Left lobe of liver (tissue), 2 donors: ENCODE measurements at regions not wholly inside any gene's neighbourhood (a gene's known extent, or its start where the extent isn't known, plus 50 kb on each side); places are given as distances from the start of the nearest gene placed in this dataset.
"Not testable (repeated sequence)": the region's sequence is repeated elsewhere in the genome, so short reads cannot be mapped to it uniquely, and the experiment has no call there.

Experiments used
- ATAC-seq: fragments of 200-7000 bp; cut with Tn5 transposase; one replicate; pipeline ENCODE4 v1.9.1; 2020; ENCODE audit warnings: mild to moderate bottlenecking, moderate library complexity
- DNase-seq: peaks from one replicate; pipeline ENCODE4 v3.0.0-alpha.2; 2020; ENCODE audit warnings: low spot score
- donor health status: DM: no; HTN: no; CAD: no; lungs with moderate emphysema.
- donor health status: DM: no; HTN: yes; CAD: no.

GRCh38 chr18:14987377-14987776, 239.4 kb downstream of the ANKRD30B start:
- ATAC-seq = not testable (repeated sequence)

GRCh38 chr18:14987960-14988710, 240.2 kb downstream of the ANKRD30B start:
- ATAC-seq, DNase-seq: not testable (repeated sequence)

More at GRCh38 chr18:14987377-14987776, 239.4 kb downstream of the ANKRD30B start:
- not testable (repeated sequence) for DNase-seq

- not testable (repeated sequence) for ATAC-seq
These were observed 241.6 kb downstream of the ANKRD30B start for GRCh38 chr18:14989569-14989968.

GRCh38 chr18:14991934-14992445, 244.0 kb downstream of the ANKRD30B start:
- not testable (repeated sequence) for DNase-seq, ATAC-seq

More at GRCh38 chr18:14989569-14989968, 241.6 kb downstream of the ANKRD30B start:
- not testable (repeated sequence) for DNase-seq

GRCh38 chr18:14992758-14993157, 244.8 kb downstream of the ANKRD30B start:
- ATAC-seq, DNase-seq: not testable (repeated sequence)

- not testable (repeated sequence) for ATAC-seq
These were observed 247.1 kb downstream of the ANKRD30B start for GRCh38 chr18:14995023-14995422.

GRCh38 chr18:14997357-14997756, 249.4 kb downstream of the ANKRD30B start:
- ATAC-seq (no peak), DNase-seq (no peak)

More at GRCh38 chr18:14995023-14995422, 247.1 kb downstream of the ANKRD30B start:
- DNase-seq = not testable (repeated sequence)

GRCh38 chr18:14997899-14998298, 249.9 kb downstream of the ANKRD30B start:
- DNase-seq, ATAC-seq: not testable (repeated sequence)

GRCh38 chr18:14998360-14999042, 250.5 kb downstream of the ANKRD30B start:
- not testable (repeated sequence) for ATAC-seq, DNase-seq

- no peak for DNase-seq
- no peak for ATAC-seq
These were observed 251.4 kb downstream of the ANKRD30B start for GRCh38 chr18:14999085-14999975.

GRCh38 chr18:15000119-15001037, 252.4 kb downstream of the ANKRD30B start:
- DNase-seq = not testable (repeated sequence)
- ATAC-seq = peak; percentile 54

GRCh38 chr18:15001038-15001794, 253.2 kb downstream of the ANKRD30B start:
- DNase-seq, ATAC-seq: not testable (repeated sequence)

GRCh38 chr18:15001795-15002107, 253.8 kb downstream of the ANKRD30B start:
- ATAC-seq, DNase-seq: not testable (repeated sequence)

- not testable (repeated sequence) for DNase-seq
- ATAC-seq = peak; percentile 31
These were observed 254.8 kb downstream of the ANKRD30B start for GRCh38 chr18:15002765-15003164.

GRCh38 chr18:15003231-15003630, 255.3 kb downstream of the ANKRD30B start:
- ATAC-seq, DNase-seq: not testable (repeated sequence)

- not testable (repeated sequence) for DNase-seq, ATAC-seq
These were observed 255.8 kb downstream of the ANKRD30B start for GRCh38 chr18:15003636-15004269.

- not testable (repeated sequence) for ATAC-seq, DNase-seq
These were observed 256.4 kb downstream of the ANKRD30B start for GRCh38 chr18:15004270-15004973.
